Vagina (tissue), 2 donors: ENCODE measurements at regions not wholly inside any gene's neighbourhood (a gene's known extent, or its start where the extent isn't known, plus 50 kb on each side); places are given as distances from the start of the nearest gene placed in this dataset.

Experiments
- CTCF ChIP-seq, 3 experiments: fragments of 450-650 bp in 2 of 3; fragments of 200-600 bp in 1 of 3; sonication (generic) in 1 of 3; IDR thresholded peaks; one replicate each; pipeline ENCODE4 v1.5.1; 2017 to 2019; ENCODE audit warnings: antibody characterized with exemption in 3 of 3, mild to moderate bottlenecking in 2 of 3, moderate library complexity in 2 of 3
- POLR2A ChIP-seq, 2 donors: fragments of 450-650 bp; IDR thresholded peaks; one replicate each; pipeline ENCODE4 v1.6.1; 2017; ENCODE audit warnings: antibody characterized with exemption in 2 of 2, mild to moderate bottlenecking in 2 of 2, moderate library complexity in 2 of 2

GRCh38 chr5:88322785-88323184 lies 54.1 kb upstream of the TMEM161B start:
- TF ChIP-seq CTCF (IDR thresholded peaks at IDR 0.05): no peak
- TF ChIP-seq POLR2A (IDR thresholded peaks at IDR 0.05): no peak
